GM03348 (cell line): ENCODE measurements at regions not wholly inside any gene's neighbourhood (a gene's known extent, or its start where the extent isn't known, plus 50 kb on each side); places are given as distances from the start of the nearest gene placed in this dataset.
A peak's percentile ranks its signal among the peaks of the same experiment; 100 is the strongest.

Experiments used
- DNase-seq: peaks from one replicate; pipeline ENCODE4 v3.0.0; 2012; ENCODE audit warnings: low spot score

GRCh38 chr20:52637201-52637600, 335.0 kb upstream of the TSHZ2 start:
- DNase-seq = no peak

DNA sequence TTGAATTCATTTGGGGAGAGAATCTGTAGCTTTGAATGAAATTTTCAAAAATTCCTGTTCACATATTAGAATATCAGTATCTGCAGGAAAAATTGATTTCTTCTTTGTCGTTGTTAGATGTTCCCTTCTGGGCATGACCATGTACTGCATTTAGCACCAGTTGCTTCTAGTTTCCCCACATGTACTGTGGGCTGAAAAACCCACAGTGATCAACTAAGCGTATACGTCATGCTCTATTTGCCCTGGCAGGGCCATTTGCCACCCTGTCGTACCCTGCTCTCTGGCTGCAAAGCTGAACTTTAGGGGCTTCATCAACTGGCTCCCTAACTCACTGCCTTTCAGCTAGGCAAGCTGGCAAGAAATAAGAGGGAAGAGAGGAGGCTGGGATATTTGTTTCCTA, 340.7 kb upstream of the TSHZ2 start:
- DNase-seq = no peak

- no peak for DNase-seq
Measured at GRCh38 chr20:52630138-52630537, 342.0 kb upstream of the TSHZ2 start.

DNA sequence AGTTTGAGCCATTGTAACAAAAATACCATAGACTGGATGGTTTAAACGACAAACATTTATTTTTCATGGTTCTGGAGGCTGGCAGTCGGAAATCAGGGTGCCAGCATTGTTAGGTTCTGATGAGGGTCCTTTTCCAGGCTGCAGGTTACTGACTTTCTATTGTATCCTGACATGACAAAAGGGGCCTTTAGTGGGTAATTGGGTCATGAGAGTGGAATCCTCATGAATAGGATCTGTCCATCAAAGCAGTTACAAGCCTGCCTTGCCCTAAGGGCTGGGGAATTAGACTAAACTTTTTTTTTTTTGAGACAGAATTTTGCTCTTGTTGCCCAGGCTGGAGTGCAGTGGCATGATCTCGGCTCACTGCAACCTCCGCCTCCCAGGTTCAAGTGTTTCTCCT, 347.9 kb upstream of the TSHZ2 start:
- no peak for DNase-seq

DNA sequence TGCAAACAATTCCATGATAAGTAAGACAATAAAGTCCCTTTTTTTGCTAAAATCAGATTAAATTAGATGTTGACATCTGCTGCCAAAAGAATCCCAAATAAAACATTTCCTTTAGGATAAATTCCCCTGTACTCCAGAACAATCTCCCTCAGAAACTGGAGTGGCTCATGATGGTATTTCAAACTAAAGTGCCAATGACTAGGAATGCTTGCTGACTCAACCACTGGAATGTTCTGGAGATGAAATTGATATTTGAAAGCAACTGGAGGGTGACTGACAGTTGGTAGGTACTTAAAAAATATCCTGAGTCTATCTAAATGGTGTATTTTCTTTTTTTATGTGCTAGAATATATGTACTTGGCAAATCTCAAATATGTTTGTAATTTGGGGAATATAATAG, 350.1 kb upstream of the TSHZ2 start:
- DNase-seq = peak; percentile 72

GRCh38 chr20:52621401-52621800, 350.8 kb upstream of the TSHZ2 start:
- DNase-seq = no peak

- no peak for DNase-seq
Measured at GRCh38 chr20:52619671-52620070, 352.5 kb upstream of the TSHZ2 start.

- DNase-seq = no peak
Measured at GRCh38 chr20:52619101-52619500, 353.1 kb upstream of the TSHZ2 start.

- no peak for DNase-seq
Measured at GRCh38 chr20:52616629-52617028, 355.5 kb upstream of the TSHZ2 start.

DNA sequence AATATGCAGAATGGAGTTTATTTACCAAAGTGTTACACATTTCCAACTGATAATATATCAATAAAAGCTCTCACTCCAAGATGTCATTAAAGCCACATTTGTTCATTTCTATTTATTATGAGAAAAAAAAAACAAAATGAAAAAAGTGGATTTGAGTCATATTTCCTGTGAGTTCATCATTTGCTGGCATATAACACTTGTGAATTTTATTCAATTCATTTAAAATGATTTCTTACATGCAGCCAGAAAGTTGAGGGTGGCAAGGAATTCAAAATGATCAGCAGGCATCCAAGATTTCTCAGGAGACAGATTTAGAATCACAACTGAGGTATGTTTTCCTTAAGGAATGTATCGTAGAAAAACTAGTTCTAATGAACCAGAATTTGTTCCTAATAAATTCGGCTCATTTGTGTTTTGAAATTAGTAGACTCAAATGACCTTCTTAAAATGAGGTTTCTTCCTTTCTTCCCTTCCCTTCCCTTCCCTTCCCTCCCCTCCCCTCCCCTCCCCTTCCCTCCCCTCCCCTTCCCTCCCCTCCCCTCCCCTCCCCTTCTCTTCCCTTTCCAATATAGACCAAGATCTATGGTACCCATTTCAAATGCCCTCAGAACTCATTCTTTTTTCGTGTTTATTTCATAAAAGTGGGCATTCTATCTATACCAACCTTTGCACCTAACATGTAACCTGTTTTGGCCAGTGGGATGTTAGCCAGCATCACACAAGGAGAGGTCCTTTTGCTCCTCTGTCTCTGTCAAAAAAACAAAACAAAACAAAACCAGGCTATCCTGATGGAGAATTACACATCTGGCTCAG, 357.9 kb upstream of the TSHZ2 start:
- peak; percentile 51 for DNase-seq

- no peak for DNase-seq
Measured at GRCh38 chr20:52612046-52612632, 360.0 kb upstream of the TSHZ2 start.

DNA sequence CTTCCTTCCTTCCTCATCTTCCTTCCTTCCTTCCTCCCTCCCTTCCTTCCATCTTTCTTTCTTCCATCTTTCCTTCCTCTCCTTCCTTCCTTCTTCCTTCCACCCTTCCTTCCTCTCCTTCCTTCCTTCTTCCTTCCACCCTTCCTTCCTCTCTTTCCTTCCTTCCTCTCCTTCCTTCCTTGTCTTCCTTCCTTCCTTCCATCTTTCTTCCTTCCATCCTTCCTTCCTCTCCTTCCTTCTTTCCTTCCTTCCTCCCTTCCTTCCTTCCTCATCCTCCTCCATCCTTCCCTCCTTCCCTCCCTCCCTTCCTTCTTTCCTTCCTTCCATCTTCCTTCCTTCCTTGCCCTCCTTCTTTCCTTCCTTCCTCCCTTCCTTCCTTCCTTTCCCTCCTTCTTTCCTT, 361.4 kb upstream of the TSHZ2 start:
- no peak for DNase-seq

- DNase-seq = peak; percentile 58
Measured at GRCh38 chr20:52601295-52601971, 370.7 kb upstream of the TSHZ2 start.

DNA sequence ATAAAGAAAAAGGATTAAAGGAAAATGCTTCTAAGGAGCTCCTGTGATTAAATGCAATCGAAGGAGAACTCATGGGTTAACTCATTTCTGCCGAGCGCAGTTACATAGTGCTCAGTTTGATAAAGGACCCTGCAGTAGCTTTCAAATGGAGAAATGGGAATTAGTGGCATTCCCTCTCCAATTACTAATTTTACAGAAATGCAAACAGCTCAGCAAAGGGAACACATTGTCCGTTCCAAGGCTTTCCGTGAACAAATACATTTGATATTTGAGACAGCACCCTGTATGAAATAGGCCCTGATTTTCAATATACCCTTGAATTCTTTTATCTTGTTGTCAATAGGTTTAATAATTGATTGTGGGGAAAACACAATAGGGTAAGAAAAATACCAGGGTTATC, 375.9 kb upstream of the TSHZ2 start:
- DNase-seq = no peak

DNA sequence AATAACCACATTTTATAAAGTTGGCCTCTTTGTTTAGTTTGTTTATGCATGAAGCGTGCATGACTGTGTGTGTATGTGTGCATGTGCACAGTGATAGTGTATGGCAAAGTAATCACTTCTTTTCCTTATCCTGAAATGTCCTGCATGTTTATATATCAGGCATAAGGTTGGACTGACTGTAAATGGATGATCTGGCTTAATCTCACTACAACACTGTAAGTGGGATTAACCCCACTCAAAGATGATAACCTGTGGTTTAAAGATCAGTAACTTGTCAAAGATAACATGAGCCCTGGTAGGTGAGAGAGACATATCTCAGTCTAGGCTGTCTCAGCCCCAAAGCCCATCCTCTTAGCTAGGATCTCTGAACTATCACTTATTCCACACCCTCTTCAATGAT, 376.6 kb upstream of the TSHZ2 start:
- no peak for DNase-seq

DNA sequence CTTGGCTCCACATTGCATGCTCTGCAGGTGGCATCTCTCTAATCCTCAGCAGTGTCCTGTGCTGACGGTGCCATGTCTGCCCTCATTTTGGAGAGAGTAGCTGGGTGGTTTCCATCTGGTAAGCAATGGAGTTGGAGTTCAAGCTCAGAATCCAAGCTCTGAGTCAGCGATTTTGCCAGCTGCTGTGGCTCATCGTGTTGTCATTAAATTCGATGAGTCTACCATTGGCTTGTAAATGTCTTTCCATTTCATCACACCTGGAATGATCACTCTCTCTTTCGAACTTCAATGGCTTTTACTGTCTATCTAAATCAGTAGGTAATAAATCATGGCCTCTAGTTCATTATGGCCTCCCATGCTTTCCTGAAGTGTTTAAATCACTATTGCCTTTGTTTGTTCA, 378.5 kb upstream of the TSHZ2 start:
- peak; percentile 9 for DNase-seq

DNA sequence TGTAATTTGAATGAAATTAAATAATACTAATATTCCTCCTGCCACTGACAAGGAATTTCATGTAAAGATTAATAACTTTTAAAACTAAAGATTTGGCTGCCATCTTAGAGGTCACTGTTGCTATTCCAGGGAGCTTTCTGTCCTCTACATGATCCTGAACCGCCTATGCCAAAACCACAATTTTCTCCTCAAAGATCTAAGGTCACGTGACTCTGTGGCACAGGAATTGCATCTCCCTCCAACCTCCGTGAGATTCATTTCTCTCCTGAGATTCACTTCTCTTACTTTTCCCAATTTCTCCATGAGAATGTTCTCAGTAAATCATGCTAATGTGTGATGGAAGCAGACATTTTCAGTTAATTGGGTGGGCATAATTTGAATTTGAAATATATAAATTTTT, 379.6 kb upstream of the TSHZ2 start:
- no peak for DNase-seq

- no peak for DNase-seq
Measured at GRCh38 chr20:52590100-52590499, 382.1 kb upstream of the TSHZ2 start.

DNA sequence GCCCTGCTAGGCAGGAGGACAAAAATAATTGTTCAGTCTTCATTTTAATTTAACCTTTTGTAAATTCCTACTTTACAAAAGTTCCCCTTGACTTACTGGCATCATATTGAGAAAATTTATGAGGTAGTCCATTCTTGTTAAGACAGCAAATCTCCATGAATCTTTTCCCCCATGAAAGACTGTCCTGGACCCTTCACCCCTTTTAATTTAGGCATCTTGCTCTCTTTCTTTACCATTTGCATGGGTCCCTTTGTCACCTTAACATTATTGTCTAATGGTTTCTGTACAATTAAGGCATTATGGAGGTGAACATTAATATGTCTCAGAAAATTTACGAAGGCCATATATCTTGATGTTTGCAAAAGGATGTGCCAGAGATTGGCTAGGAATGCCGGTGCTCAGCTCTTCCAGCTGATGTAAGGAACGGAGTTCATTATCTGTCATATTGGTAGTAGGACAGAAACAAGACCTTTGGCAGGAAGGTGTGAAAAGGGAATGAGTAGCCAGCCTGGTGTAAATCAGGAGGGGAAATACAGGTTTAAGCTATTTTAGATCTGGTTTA, 382.8 kb upstream of the TSHZ2 start:
- no peak for DNase-seq

DNA sequence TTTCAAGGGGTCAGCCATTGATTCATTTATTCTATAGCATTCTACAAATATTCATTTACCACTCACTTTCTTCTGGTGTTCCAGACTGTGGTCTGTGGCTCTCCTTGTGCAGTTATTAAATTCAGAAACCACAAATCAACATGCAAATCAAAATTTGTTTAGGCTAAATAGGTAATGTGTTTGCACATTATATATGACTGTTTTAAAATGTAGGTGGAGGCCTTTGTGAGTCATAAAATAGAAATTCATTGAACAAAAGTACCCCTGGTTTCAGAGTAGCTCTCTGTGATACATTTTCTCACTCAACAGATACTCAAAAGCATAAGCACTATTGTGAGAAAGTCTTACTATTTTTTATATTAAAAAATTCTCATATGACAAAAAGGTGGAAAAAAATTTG, 385.5 kb upstream of the TSHZ2 start:
- no peak for DNase-seq

- no peak for DNase-seq
Measured at GRCh38 chr20:52585333-52585732, 386.8 kb upstream of the TSHZ2 start.

DNA sequence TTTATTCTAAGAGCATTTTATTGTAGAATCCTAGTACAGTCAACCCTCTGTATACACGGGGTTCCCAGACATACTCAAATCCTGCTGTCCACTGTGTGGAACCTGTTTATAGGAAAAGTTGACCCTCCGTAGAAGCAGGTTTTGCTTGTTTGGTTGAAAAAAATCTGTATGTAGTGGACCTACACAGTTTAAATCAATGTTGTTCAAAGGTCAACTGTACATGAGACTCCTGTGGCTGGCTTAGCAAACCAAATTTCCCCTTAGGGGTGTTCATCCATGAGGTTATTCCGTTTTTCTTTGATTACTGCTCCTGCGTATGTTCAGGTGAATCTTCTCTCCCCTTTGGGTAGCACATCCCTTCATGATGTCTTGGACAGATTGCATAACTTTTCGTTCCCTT, 387.0 kb upstream of the ZFP64 start:
- DNase-seq = no peak

GRCh38 chr20:52577696-52578095, 386.1 kb upstream of the ZFP64 start:
- DNase-seq = no peak
